HG03342 (cell line): ENCODE measurements at regions not wholly inside any gene's neighbourhood (a gene's known extent, or its start where the extent isn't known, plus 50 kb on each side); places are given as distances from the start of the nearest gene placed in this dataset.

Experiments
- ATAC-seq: cut with Tn5 transposase; IDR thresholded peaks from one replicate; pipeline ENCODE4 v1.9.1; 2021; ENCODE audit warnings: mild to moderate bottlenecking, moderate library complexity; ENCODE audit not compliant: unreplicated experiment

DNA sequence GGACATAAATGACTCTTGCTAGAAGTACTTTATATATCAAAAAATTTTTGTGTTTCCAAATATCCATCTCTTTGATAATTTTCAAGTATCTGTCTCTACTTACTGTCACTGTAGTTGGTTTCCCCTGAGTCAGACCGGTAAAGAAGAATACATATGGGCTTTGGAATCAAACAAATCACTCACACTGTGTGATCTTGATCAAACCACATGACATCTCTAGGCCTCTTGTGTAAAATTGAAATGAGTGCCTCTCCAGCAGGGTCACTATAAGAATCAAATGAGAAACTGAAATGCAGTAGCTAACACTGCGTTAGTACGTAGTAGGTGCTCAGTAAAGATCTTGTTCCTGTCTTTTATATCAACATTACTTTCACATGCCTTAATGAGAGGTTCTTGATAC, 314.6 kb upstream of the STT3B start:
- no peak for ATAC-seq

DNA sequence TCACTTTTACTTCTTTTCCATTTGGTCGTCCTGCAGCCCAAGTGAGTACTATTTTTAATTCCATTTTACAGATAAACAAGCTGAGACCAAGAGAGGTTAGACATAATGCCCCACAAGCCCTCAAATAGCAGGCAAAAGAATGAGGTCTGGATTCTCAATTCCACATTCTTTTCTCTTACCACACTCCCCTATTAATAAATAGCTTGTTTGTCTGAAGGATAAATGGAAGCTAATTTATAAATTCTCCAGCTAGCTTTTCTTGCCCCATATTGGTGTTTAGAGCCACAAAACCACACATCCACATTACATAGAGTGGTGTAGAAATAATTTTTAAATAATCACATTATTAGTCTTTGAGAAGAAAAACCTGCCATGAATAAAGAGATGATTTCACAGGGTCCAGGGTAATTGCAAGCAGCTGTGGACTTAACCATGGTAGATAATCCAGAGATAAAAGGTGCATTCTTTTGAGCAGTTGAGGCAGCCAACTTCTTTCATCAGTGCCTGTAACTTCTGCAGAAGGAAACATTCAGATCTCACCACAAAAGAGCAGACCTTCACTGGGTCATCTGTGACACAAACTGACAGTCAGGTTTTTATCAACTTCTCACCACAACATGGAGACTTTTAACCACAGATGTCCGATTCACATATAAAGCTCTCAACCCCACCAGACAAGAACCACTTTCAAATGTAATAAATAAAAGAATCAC, 313.4 kb upstream of the STT3B start:
- peak; percentile 59 for ATAC-seq

DNA sequence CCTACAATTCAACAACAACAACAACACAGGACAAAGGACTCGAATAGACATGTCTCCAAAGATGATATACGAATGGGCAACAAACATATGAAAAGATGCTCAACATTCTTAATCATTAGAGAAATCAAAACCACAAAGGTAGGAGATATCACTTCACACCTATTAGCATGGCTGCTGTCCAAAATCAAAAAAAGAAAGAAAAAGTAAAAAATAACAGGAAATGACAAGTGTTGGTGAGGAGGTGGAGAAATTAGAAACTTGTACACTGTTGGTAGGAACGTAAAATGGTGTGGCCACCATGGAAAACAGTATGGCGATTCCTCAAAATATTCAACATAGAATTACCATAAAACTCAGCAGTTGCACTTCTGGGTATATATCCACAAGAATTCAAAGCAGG, 312.3 kb upstream of the STT3B start:
- ATAC-seq = no peak

DNA sequence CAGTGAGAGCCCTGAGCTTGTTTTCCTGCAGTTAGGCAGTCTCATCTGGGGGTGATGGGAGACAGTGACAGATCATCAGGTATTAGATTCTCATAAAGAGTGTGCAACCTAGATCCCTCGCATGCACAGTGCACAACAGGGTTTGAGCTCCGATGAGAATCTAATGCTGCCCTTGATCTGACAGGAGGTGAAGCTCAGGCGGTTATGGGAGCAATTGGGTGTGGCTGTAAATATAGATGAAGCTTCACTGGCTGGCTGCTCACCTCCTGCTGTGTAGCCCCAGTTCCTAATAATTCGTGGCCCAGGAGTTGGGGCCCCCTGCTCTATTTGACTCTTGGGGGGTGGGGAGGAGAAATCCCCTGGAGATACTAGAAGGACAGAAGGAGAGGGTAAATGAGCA, 309.4 kb upstream of the STT3B start:
- no peak for ATAC-seq

DNA sequence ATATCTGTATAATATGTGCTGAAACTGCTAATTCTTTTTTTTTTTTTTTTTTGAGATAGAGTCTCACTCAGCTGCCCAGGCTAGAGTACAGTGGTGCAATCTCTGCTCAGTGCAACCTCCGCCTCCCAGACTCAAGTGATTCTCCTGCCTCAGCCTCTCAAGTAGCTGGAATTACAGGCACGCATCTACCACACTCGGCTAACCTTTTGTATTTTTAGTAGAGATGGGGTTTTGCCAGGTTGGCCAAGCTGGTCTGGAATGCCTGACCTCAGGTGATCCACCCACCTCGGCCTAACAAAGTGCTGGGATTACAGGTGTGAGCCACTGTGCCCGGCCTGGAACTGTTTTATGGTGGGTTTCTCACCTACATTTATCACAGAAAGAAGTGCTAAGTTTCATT, 307.8 kb upstream of the STT3B start:
- no peak for ATAC-seq

DNA sequence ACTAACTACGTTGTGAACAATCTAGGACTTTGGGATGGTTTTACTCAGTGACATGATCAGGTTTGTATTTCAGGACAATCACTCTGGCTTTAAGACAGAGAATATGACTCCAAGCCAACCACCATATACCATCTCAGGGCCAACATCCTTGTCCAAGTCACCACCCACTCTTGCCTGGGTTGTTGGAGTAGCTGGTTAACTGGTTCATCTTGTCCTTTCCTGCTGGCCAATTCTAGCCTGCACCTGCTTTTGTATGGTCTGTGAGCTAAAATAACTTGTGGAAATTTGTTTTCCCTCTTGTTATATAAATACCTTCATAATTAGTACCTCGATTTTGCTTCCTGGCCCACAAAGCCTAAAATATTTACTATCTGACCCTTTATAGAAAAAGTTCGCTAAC, 306.8 kb upstream of the STT3B start:
- ATAC-seq = no peak

DNA sequence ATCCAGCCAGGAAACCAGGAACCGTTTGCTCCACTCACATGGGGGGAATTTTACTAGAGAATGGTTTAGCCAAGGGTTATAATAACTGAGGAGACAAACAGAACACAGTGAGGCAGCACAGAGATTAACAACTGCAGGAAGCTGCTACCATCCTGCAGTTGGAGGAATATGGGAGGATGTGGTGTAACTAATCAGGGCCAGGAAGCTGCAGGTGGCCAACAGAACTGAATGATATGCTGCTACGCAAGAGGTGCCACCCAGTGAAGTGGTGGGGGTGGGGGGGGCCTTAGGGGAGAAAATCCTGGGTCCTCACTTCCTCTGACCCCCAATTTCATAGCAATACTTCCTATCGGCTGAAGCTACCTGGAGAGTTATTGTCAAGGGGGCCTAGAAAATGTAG, 306.4 kb upstream of the STT3B start:
- no peak for ATAC-seq

DNA sequence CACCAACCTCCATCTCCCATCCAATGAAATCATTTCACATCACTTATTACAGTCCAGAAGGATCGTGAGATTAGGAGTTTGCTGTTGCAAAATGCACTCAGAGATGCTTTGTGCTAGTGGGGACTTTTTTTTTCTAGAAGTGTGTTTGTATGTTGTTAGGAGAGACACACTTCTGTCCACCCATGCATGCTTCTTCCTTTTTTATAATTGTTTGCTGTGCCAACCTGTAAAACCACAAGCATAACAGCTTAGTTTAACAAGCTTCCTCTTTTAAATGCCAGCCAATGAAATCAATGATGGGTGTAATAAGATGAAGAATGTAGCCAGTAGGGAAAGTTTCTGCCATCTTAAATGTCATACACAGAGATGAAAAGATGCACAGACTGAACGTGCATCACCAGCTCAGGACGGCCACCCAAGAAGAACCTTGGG, 305.6 kb upstream of the STT3B start:
- ATAC-seq = peak; percentile 45

DNA sequence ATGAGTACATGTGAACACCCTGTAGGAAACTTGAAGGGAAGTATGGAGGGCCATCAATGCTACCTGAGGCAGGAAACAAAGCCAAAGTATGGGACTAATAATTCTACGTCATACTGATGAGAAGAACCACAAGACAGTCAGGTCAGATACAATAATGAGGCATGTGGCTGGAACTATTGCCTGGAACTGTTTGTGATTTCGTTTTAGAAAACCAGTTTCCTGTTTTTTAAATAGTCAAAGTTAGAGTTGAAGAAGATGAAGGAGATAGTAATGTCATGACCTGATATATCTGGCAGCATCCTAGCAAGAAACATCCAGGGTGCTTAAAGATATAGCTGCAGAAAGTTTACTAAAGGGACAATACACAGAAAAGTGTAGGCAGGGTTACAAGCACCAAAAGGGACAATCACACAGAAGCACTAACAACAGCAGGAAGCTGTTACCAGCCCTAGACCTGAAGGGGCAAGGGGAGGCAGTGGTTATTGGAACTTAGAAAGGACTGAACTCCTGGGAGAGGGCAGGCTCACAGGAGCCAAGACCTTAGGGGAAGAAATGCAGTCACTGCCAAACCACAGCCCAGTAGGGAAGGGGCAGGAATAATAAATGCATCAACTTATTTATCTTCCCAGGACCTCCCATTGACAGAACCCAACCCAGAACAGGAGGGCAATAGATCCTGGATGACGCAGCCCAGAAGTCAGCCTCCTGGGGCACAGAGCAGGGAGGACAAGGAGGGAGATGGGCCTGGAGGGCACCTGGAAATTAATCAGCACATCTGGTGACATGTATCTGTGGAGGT, 302.1 kb upstream of the STT3B start:
- ATAC-seq = no peak

DNA sequence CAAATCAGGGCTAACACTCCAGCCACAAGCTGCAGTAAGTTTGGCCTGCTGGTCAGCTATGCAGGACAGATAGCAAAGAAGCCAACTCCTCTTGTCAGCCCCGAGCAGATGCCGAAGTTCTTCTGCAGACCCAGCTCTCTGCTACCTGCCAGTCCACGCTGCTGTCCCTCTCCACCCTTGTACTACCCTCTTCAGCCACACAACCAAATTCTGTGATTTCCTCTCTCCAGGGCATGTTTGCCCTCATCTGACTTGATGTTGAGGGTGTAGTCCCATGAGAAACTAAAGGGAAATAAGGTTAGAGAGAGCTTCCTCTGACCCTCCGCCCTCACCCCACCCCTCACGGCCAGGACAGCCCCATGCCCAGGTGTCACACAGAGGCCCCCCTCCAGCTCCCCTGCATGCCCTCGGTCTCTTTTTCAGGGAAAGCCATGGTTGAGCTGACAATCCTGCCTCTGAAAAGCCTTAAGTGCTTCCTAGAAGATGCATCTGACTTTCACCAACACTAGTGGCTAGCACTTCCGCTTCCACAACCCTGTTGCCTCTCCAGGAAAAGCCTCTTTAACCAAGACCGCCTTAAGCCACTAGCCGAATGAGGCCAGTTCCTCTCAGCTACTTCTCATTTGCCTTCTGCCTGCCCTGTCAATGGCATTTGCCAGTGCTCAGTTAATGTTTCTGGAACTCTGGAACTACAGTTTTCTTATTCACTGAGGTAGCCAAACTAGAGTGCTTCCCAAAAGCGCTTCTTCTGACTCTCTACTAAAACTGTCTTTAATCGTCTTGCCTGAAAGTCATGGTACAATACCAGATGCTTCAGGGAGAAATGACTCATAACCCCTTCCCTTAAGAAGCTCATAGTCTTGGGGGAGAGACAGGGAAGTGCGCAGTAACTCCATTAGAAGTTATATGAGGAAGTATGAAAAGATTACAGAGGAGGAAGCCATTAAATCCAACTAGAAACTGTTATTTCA, 300.4 kb upstream of the STT3B start:
- peak; percentile 37 for ATAC-seq

DNA sequence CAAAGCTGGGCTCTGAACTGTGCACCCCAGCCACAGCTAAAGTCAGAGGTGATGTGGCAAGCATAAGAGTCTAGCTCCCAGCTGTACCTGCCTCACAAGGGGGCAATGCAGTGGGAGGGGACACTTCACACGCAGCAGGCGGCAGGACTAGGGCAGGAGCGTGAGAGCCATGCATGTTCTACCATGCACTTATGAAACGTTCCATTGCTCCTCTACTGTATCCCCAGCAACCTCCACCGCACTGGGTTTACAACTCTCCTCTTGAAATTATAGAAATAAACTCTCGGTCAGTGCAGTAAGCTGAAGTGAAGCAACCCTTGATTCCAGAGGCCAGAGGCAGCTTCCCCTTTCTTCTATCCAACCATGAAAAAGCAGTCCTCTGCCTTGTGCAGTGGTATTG, 298.6 kb upstream of the STT3B start:
- ATAC-seq = no peak

DNA sequence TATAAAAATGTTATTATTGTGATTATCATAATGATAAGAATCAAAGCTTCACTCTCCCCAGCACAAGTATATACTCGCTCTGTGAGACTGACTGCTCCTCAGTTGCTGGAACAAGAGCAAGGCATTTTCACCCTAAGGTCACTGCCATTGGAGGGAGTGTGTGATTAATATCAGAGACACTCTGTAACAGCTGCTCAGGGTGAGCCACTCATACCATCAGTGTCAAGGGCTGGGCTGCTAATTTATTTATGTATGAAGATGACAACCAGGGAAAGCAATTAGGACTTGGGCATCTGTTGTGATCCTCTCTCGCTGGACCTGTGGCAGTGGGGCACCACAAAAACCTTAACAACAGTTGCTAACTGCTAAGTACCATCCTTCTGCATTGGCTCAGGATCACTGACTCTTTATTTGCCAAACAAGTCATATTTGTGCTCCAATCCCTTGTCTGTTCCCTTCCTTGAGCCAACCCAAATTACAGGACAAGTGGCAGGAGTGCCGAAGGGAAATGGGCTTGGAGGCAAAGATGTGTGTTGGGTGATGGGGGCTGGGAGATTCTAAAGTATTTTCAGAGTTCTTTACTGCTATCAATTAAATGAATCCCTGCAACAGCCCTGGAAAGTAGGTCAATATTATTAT, 297.5 kb upstream of the STT3B start:
- ATAC-seq = no peak

DNA sequence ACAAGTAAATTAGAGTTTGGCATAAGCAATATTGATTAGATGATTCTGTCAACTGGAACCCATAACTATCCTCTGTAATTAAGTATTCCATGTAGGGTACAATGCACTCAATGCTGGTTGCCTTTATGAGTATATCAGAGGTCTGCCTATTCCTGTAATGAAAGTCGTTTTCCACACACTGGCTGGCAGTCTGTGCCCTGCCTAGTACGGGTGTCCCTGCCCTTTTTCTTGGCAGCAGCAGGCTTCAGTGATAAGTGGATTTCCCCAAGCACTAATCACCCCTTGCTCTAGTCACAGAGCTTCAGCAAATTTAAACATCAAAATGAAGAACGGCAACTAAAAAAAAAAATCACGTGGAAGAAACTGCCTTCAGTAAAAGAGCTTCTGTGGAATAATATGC, 294.8 kb upstream of the STT3B start:
- ATAC-seq = no peak

DNA sequence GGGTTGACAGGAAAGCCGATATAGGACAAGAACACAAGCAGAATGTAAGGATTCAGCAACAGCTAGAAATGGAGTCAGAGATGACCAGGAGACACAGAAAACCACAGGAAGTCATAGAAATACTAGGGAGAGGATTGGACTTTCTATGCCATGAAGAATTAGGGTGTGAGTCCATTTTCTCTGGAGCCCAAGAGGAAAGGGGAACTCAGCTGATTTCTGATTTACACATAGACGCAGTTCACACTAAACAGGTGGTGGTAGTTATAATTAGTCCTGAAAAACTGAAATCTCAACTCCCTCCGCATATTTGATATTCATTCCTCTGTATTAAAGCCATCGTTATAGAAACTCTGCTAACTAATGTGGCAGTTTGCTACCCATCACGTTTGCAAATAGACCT, 292.7 kb upstream of the STT3B start:
- ATAC-seq = no peak

DNA sequence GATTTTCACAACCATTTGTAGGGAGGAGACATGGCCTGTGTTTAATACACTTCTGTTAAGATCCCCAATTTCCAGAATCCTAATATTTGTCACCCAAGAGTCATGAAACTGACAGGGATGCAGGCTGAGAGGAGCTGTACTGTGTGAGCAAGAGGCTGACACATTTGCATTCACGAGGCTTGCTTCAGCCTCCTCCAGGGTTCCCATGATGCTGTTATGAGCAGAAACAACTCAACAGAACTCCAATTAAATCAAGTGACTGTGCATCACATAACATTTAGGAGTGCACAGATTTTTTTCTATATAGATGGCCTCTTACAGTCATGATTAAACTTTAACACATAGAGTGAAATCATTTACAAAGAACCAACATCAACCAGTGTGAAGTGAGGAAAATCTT, 292.3 kb upstream of the STT3B start:
- ATAC-seq = no peak

DNA sequence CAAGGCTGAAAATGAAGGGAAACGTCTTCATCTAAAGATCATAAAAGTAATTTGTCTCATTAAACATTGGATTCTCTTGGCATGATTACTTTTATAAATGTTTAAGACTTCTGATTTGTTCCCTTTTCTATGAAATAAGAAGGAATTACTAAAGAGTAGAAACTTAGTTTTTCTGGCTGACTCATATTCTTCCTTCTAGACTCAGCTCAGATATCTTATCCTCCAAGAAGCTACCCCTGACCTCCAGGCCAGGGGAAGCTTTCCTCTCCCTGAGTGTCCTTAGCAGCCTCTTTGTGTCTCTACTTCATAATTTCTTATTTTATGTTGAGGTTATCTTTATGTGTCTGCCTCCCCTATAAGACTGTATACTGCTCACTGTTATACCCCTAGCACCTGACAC, 291.9 kb upstream of the STT3B start:
- no peak for ATAC-seq

DNA sequence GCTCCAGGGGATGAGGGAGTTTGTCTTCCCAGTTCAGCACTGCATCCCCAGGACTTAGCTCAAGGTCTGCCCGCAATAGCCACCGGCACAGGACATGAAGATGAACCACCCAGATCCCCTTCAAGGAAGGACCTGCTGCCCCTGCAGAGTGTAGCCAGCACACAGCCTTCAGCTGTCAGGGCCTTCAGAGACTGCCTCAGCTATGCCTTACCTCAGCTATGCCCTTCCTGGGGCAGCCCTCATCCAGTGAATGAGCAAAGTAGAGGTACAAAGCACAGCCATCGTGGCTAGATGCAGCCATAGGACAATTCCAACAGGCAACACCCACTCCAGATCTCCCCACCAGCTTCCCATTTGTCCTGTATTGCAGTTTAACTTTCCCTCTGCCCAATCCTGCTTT, 291.2 kb upstream of the STT3B start:
- ATAC-seq = no peak

DNA sequence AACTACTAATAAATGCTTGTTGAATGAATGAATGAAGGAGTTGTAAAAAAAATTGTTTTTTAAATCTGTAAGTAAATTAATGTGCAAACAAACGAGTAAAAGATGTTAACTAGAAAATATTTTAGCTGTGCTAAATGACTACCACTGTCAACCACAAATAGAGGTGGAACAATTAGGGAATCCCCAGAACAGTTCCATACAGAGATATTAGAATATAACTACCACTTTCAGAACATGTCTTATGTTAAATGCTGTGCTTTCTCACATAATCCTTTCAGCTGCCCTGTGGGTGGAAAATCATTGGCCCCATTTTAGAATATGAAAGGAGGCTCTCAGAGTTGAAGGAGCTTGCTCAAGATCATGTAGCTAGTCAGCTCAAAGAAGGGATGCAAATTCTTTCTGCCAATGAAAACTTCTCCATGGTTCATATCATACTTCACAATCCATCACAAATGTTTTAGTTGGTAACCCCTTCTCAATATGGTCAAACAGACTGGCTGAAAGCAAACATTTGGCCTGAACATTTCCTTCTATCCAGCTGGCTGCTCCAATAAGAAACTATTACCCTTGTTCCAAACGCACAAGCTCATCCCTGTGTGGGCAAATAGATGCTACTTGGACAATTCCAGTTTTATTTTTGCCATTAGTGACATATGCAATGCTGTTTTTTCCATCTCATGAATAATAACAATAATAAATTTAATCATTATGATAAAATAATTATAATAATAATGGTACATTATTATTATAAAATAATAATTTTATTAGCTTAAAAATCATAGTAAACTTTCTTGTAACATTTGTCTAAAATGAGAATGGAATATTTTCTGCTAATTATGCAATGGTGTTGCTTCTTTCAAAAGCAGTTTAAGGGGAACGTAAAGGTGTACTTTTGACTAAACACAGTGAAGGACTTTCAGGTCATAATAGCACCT, 290.4 kb upstream of the STT3B start:
- ATAC-seq = peak; percentile 79

DNA sequence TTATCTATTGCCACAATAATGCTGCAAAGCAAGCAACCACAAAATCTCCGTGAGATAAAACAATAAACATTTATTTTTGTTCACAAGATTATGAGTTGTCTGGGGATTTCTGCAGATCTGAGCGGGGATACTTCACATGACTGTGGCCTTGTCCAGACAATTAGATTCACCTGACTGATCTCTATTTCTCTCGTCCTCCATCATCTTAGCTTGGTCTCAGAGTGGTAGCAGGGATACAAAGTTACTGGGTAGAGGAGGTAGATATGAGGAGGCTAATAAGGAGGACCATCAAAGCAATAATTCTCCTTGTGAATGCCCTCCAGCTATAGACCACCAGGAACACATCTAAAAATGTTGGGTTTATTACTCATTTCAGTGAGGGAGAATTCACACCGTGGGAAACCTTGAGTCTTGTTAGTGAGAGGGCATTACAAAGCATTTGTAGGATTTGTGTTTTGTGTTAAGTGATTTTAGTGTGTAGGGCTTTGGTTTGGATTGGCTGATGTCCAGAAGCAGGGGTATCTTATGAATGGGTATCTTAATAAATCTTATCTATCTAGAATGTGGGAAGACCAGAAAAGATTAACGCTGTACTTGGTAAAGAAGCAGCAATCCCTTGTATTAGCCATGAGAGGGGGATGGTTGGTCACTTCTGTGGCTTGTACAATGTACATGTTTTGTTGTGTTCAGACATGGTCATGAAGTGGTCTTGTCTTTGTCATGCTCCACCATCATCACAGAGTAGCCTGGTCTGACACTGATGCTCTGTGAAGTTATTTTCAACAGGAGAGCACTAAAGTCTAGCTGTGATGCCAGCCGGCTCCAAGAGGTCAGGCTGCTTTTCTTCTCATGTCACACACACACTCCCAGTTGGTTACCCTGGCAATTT, 287.6 kb upstream of the STT3B start:
- ATAC-seq = no peak
